ENCODE measurements at regions not wholly inside any gene's neighbourhood (a gene's known extent, or its start where the extent isn't known, plus 50 kb on each side); places are given as distances from the start of the nearest gene placed in this dataset.

GRCh38 chr13:63605403-63605802, 2189.8 kb upstream of the PCDH20 start:
- Histone ChIP-seq H3K27me3 (ENCODE audit: control insufficient read depth, insufficient read depth, low read length) (no peaks in the 10 kb centered on the region), H3K4me3 (ENCODE audit: low read depth, low read length) (no peak overlapping the region)
- no peak for TF ChIP-seq CTCF (IDR thresholded peaks at IDR 0.05)

GRCh38 chr13:63595811-63596210, 2180.2 kb upstream of the PCDH20 start:
- TF ChIP-seq CTCF (IDR thresholded peaks at IDR 0.05) = no peak
- H3K4me2 ChIP-seq (ENCODE audit: low read length) = no peak overlapping the region
- H3K36me3 ChIP-seq (ENCODE audit: control insufficient read depth, insufficient read depth, low read length) = no peaks in the 10 kb centered on the region
- no peak overlapping the region for H3K4me3 ChIP-seq (ENCODE audit: low read depth, low read length)
- H2AFZ ChIP-seq = no peak overlapping the region
- peaks cover 3% of the 10 kb centered on the region for H3K9me3 ChIP-seq (ENCODE audit: control insufficient read depth, low read length)
- H3K27ac ChIP-seq = no peak overlapping the region
- no peak overlapping the region for H3K9ac ChIP-seq
- H3K79me2 ChIP-seq = no peaks in the 10 kb centered on the region
- no peaks in the 10 kb centered on the region for H3K4me1 ChIP-seq
- H3K27me3 ChIP-seq (ENCODE audit: control insufficient read depth, insufficient read depth, low read length) = no peaks in the 10 kb centered on the region

More at GRCh38 chr13:63605403-63605802, 2189.8 kb upstream of the PCDH20 start:
- Histone ChIP-seq H3K36me3 (ENCODE audit: control insufficient read depth, insufficient read depth, low read length) (no peaks in the 10 kb centered on the region), H3K4me1 (no peaks in the 10 kb centered on the region), H3K9ac (no peak overlapping the region), H2AFZ (no peak overlapping the region), H3K79me2 (no peaks in the 10 kb centered on the region), H3K9me3 (ENCODE audit: control insufficient read depth, low read length) (no peaks in the 10 kb centered on the region), H3K27ac (no peak overlapping the region), H3K4me2 (ENCODE audit: low read length) (no peak overlapping the region)

- no peak overlapping the region for H3K9ac ChIP-seq
- no peak overlapping the region for H3K4me2 ChIP-seq (ENCODE audit: low read length)
- H3K9me3 ChIP-seq (ENCODE audit: control insufficient read depth, low read length) = no peaks in the 10 kb centered on the region
- no peaks in the 10 kb centered on the region for H3K79me2 ChIP-seq
- H3K4me1 ChIP-seq = no peaks in the 10 kb centered on the region
- no peak overlapping the region for H3K4me3 ChIP-seq (ENCODE audit: low read depth, low read length)
- no peak overlapping the region for H2AFZ ChIP-seq
- no peak for TF ChIP-seq CTCF (IDR thresholded peaks at IDR 0.05)
- no peaks in the 10 kb centered on the region for H3K27me3 ChIP-seq (ENCODE audit: control insufficient read depth, insufficient read depth, low read length)
- no peak overlapping the region for H3K27ac ChIP-seq
- no peaks in the 10 kb centered on the region for H3K36me3 ChIP-seq (ENCODE audit: control insufficient read depth, insufficient read depth, low read length)
These were observed 2170.8 kb upstream of the PCDH20 start for GRCh38 chr13:63586467-63586866.

- Histone ChIP-seq H3K9me3 (ENCODE audit: control insufficient read depth, low read length) (no peaks in the 10 kb centered on the region), H3K27me3 (ENCODE audit: control insufficient read depth, insufficient read depth, low read length) (no peaks in the 10 kb centered on the region), H3K4me2 (ENCODE audit: low read length) (no peak overlapping the region), H3K36me3 (ENCODE audit: control insufficient read depth, insufficient read depth, low read length) (no peaks in the 10 kb centered on the region), H2AFZ (no peak overlapping the region), H3K27ac (no peak overlapping the region), H3K4me3 (ENCODE audit: low read depth, low read length) (no peak overlapping the region), H3K79me2 (no peaks in the 10 kb centered on the region), H3K9ac (no peak overlapping the region), H3K4me1 (no peaks in the 10 kb centered on the region)
- no peak for TF ChIP-seq CTCF (IDR thresholded peaks at IDR 0.05)
These were observed 2163.1 kb upstream of the PCDH20 start for GRCh38 chr13:63578796-63579195.

- Histone ChIP-seq H3K36me3 (ENCODE audit: control insufficient read depth, insufficient read depth, low read length) (no peaks in the 10 kb centered on the region), H3K9ac (no peak overlapping the region), H3K4me2 (ENCODE audit: low read length) (no peak overlapping the region)
These were observed 2151.4 kb upstream of the PCDH20 start for GRCh38 chr13:63567031-63567430.

More at GRCh38 chr13:63567031-63567430, 2151.4 kb upstream of the PCDH20 start:
- H3K79me2 ChIP-seq = no peaks in the 10 kb centered on the region
- H3K9me3 ChIP-seq (ENCODE audit: control insufficient read depth, low read length) = no peaks in the 10 kb centered on the region
- H3K4me1 ChIP-seq = no peaks in the 10 kb centered on the region
- TF ChIP-seq CTCF (IDR thresholded peaks at IDR 0.05) = no peak
- no peaks in the 10 kb centered on the region for H3K27me3 ChIP-seq (ENCODE audit: control insufficient read depth, insufficient read depth, low read length)
- no peak overlapping the region for H2AFZ ChIP-seq
- H3K27ac ChIP-seq = no peak overlapping the region
- no peak overlapping the region for H3K4me3 ChIP-seq (ENCODE audit: low read depth, low read length)

All from parathyroid adenoma (tissue), 2 donors.